Neural progenitor cell (in vitro differentiated cells): ENCODE measurements at regions not wholly inside any gene's neighbourhood (a gene's known extent, or its start where the extent isn't known, plus 50 kb on each side); places are given as distances from the start of the nearest gene placed in this dataset.
"Not testable (repeated sequence)": the region's sequence is repeated elsewhere in the genome, so short reads cannot be mapped to it uniquely, and the experiment has no call there.

ENCODE experiments used
- DNase-seq: peaks from one replicate; pipeline ENCODE4 v3.0.0-alpha.2; 2016; ENCODE audit warnings: low spot score
- H2AFZ ChIP-seq: fragments of 200-600 bp; sonication (generic); replicated peaks from 2 replicates; pipeline ENCODE4 v1.6.1; 2016; ENCODE audit warnings: antibody characterized with exemption
- H3F3A ChIP-seq: fragments of 200-600 bp; sonication (generic); 2 replicates; pipeline ENCODE4 v1.6.1; 2016; ENCODE audit warnings: antibody characterized with exemption, low read depth
- H3K27ac ChIP-seq: fragments of 200-600 bp; sonication (generic); 2 replicates; pipeline ENCODE4 v1.5.1; 2016; ENCODE audit warnings: mild to moderate bottlenecking
- H3K27me3 ChIP-seq: fragments of 200-600 bp; sonication (generic); 2 replicates; pipeline ENCODE4 v1.6.1; 2016; ENCODE audit warnings: mild to moderate bottlenecking, moderate library complexity
- H3K36me3 ChIP-seq: fragments of 200-600 bp; sonication (generic); 2 replicates; pipeline ENCODE4 v1.5.1; 2016
- H3K4me1 ChIP-seq: fragments of 200-600 bp; sonication (generic); 2 replicates; pipeline ENCODE4 v1.6.1; 2016; ENCODE audit warnings: mixed run types
- H3K4me2 ChIP-seq: fragments of 200-600 bp; sonication (generic); 2 replicates; pipeline ENCODE4 v1.6.1; 2016
- H3K4me3 ChIP-seq: fragments of 200-600 bp; sonication (generic); 2 replicates; pipeline ENCODE4 v1.5.1; 2016
- H3K79me2 ChIP-seq: fragments of 200-600 bp; sonication (generic); 2 replicates; pipeline ENCODE4 v1.6.1; 2016; ENCODE audit warnings: low read depth
- H3K9ac ChIP-seq: fragments of 200-600 bp; sonication (generic); 2 replicates; pipeline ENCODE4 v1.6.1; 2016
- H3K9me3 ChIP-seq: fragments of 200-600 bp; sonication (generic); 2 replicates; pipeline ENCODE4 v1.5.1; 2016; ENCODE audit warnings: low read depth
- H4K20me1 ChIP-seq: fragments of 200-600 bp; sonication (generic); 2 replicates; pipeline ENCODE4 v1.6.1; 2016; ENCODE audit warnings: low read depth
- H3K27ac Mint-ChIP-seq: 3 replicates; pipeline ENCODE4 v1.8.0; 2021; ENCODE audit warnings: mixed read lengths
- H3K27me3 Mint-ChIP-seq: 2 replicates; pipeline ENCODE4 v1.8.0; 2022; ENCODE audit warnings: low read depth, mild to moderate bottlenecking, inconsistent platforms, moderate library complexity, mixed read lengths; ENCODE audit not compliant: insufficient read depth
- H3K36me3 Mint-ChIP-seq: 3 replicates; pipeline ENCODE4 v1.8.0; 2021; ENCODE audit warnings: mixed read lengths
- H3K4me1 Mint-ChIP-seq: 3 replicates; pipeline ENCODE4 v1.8.0; 2021; ENCODE audit warnings: mixed read lengths
- H3K4me3 Mint-ChIP-seq: 3 replicates; pipeline ENCODE4 v1.8.0; 2021; ENCODE audit warnings: mild to moderate bottlenecking, moderate library complexity, mixed read lengths
- H3K9me3 Mint-ChIP-seq: 3 replicates; pipeline ENCODE4 v1.8.0; 2020; ENCODE audit warnings: mixed read lengths
- CTCF ChIP-seq: fragments of 200-600 bp; sonication (generic); IDR thresholded peaks from 2 replicates; pipeline ENCODE4 v1.5.1; 2017; ENCODE audit warnings: antibody characterized with exemption, mild to moderate bottlenecking
- EZH2 ChIP-seq: fragments of 200-600 bp; sonication (generic); IDR thresholded peaks from 2 replicates; pipeline ENCODE4 v1.6.1; 2017; ENCODE audit warnings: antibody characterized with exemption, mild to moderate bottlenecking, moderate library complexity
- EZH2phosphoT487 ChIP-seq: fragments of 200-600 bp; sonication (generic); IDR thresholded peaks from 2 replicates; pipeline ENCODE4 v1.6.1; 2017; ENCODE audit warnings: antibody characterized with exemption

- Mint-ChIP-seq H3K4me1 (no peaks in the 10 kb centered on the region), H3K4me3 (no peak overlapping the region), H3K36me3 (no peaks in the 10 kb centered on the region), H3K9me3 (peaks cover 17% of the 10 kb centered on the region), H3K27ac (no peak overlapping the region), H3K27me3 (no peaks in the 10 kb centered on the region)
- Histone ChIP-seq H3K9me3 (peaks cover 4% of the 10 kb centered on the region), H3K27me3 (no peaks in the 10 kb centered on the region), H3K27ac (no peak overlapping the region), H4K20me1 (no peaks in the 10 kb centered on the region), H3K4me1 (no peaks in the 10 kb centered on the region), H3K79me2 (no peaks in the 10 kb centered on the region), H3K4me2 (no peak overlapping the region), H3K36me3 (no peaks in the 10 kb centered on the region), H2AFZ (no peak overlapping the region), H3F3A (no peaks in the 10 kb centered on the region), H3K9ac (no peak overlapping the region), H3K4me3 (no peak overlapping the region)
- no peak for DNase-seq
- TF ChIP-seq EZH2phosphoT487 (no peak), CTCF (no peak), EZH2 (no peak)
These were observed 176.7 kb downstream of the PRELID2 start for GRCh38 chr5:145658435-145658834.

DNA sequence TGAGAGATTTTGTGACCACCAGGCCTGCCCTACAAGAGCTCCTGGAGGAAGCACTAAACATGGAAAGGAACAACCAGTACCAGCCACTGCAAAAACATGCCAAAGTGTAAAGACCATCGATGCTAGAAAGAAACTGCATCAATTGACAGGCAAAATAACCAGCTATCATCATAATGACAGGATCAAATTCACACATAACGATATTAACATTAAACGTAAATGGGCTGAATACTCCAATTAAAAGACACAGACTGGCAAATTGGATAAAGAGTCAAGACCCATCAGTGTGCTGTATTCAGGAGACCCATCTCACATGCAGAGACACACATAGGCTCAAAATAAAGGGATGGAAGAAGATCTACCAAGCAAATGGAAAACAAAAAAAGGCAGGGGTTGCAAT is 182.4 kb downstream of the PRELID2 start:
- not testable (repeated sequence) for H3K79me2 ChIP-seq

DNA sequence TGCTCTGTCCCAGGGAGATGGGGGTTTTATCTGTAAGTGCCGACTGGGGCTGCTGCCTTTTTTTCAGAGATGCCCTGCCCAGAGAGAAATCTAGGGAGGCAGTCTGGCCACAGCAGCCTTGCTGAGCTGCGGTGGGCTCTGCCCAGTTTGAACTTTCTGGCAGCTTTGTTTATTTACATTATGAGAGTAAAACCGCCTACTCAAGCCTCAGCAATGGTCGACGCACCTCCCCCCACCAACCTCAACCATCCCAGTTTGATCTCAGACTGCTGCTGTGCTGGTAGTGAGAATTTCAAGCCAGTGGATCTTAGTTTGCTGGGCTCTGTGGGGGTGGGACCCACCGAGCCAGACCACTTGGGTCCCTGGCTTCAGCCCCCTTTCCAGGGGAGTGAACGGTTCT is 188.0 kb downstream of the PRELID2 start:
- H3K4me2 ChIP-seq, DNase-seq, H3K27ac Mint-ChIP-seq: not testable (repeated sequence)

More for the DNA sequence above, 182.4 kb downstream of the PRELID2 start:
- not testable (repeated sequence) for H3K4me2 ChIP-seq, H3K36me3 Mint-ChIP-seq, H3K27me3 ChIP-seq, H2AFZ ChIP-seq, H3K4me3 Mint-ChIP-seq, H3K9me3 ChIP-seq, H3K27ac Mint-ChIP-seq, DNase-seq, H3K4me1 Mint-ChIP-seq, H3K36me3 ChIP-seq, H3F3A ChIP-seq, H3K9ac ChIP-seq, H3K27ac ChIP-seq, H4K20me1 ChIP-seq, H3K27me3 Mint-ChIP-seq, H3K4me3 ChIP-seq, H3K4me1 ChIP-seq
- peaks cover 32% of the 10 kb centered on the region for H3K9me3 Mint-ChIP-seq

DNA sequence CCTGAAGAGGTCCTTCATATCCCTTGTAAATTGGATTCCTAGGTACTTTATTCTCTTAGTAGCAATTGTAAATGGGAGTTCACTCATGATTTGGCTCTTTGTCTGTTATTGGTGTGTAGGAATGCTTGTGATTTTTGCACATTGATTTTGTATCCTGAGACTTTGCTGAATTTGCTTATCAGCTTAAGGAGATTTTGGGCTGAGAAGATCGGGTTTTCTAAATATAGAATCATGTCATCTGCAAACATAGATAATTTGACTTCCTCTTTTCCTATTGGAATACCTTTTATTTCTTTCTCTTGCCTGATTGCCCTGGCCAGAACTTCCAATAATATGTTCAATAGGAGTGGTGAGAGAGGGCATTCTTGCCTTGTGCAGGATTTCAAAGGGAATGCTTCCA is 191.9 kb downstream of the PRELID2 start:
- not testable (repeated sequence) for H3K27me3 Mint-ChIP-seq, H3K36me3 Mint-ChIP-seq, H3K4me1 ChIP-seq, H3K9me3 Mint-ChIP-seq, H4K20me1 ChIP-seq, H3K4me2 ChIP-seq, H2AFZ ChIP-seq, H3K36me3 ChIP-seq, H3K79me2 ChIP-seq, H3K27ac Mint-ChIP-seq, H3K4me1 Mint-ChIP-seq, DNase-seq, H3K4me3 ChIP-seq, H3K9ac ChIP-seq, H3K4me3 Mint-ChIP-seq, H3K27me3 ChIP-seq, H3F3A ChIP-seq, H3K27ac ChIP-seq, H3K9me3 ChIP-seq

More for the DNA sequence above, 188.0 kb downstream of the PRELID2 start:
- not testable (repeated sequence) for H3K36me3 Mint-ChIP-seq, H3K9me3 Mint-ChIP-seq, H3K9ac ChIP-seq, H3K36me3 ChIP-seq, H4K20me1 ChIP-seq, H3K4me3 Mint-ChIP-seq, H3K4me3 ChIP-seq, H3F3A ChIP-seq, H3K4me1 Mint-ChIP-seq, H3K27me3 ChIP-seq, H3K4me1 ChIP-seq, H3K27ac ChIP-seq, H2AFZ ChIP-seq, H3K9me3 ChIP-seq, H3K27me3 Mint-ChIP-seq, H3K79me2 ChIP-seq

DNA sequence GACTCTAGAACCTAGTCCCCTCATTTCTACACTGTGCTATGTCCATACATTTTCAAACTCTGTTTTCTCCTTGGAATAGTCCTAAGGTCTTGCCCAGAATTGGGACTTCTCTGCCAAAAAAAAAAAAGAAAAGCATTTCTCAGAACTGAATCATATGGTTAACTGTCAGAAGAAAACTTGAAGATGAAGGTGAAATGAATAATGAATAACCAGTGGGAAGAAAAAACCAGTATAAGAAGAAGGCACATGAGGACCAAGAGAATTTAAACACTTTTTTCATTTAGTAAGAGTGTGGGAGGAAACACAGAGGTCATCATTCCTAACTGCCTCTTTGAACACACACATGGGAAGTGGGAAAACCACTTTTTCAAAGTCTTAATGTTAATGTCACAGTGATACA is 197.7 kb downstream of the PRELID2 start:
- Mint-ChIP-seq H3K4me3 (no peak overlapping the region), H3K4me1 (no peaks in the 10 kb centered on the region), H3K27me3 (peaks cover 2% of the 10 kb centered on the region), H3K36me3 (no peaks in the 10 kb centered on the region), H3K9me3 (no peaks in the 10 kb centered on the region), H3K27ac (no peak overlapping the region)
- Histone ChIP-seq H3K36me3 (no peaks in the 10 kb centered on the region), H4K20me1 (no peaks in the 10 kb centered on the region), H3K79me2 (no peaks in the 10 kb centered on the region), H3K4me2 (no peak overlapping the region), H3F3A (no peaks in the 10 kb centered on the region), H3K27me3 (no peaks in the 10 kb centered on the region), H3K9me3 (no peaks in the 10 kb centered on the region), H3K4me1 (no peaks in the 10 kb centered on the region), H3K4me3 (no peak overlapping the region), H3K27ac (no peak overlapping the region), H3K9ac (no peak overlapping the region), H2AFZ (no peak overlapping the region)
- TF ChIP-seq CTCF, result no peak
- no peak for TF ChIP-seq EZH2phosphoT487
- no peak for TF ChIP-seq EZH2
- no peak for DNase-seq
